ENCODE measurements at regions not wholly inside any gene's neighbourhood (a gene's known extent, or its start where the extent isn't known, plus 50 kb on each side); places are given as distances from the start of the nearest gene placed in this dataset.
"Not testable (repeated sequence)": the region's sequence is repeated elsewhere in the genome, so short reads cannot be mapped to it uniquely, and the experiment has no call there.

DNA sequence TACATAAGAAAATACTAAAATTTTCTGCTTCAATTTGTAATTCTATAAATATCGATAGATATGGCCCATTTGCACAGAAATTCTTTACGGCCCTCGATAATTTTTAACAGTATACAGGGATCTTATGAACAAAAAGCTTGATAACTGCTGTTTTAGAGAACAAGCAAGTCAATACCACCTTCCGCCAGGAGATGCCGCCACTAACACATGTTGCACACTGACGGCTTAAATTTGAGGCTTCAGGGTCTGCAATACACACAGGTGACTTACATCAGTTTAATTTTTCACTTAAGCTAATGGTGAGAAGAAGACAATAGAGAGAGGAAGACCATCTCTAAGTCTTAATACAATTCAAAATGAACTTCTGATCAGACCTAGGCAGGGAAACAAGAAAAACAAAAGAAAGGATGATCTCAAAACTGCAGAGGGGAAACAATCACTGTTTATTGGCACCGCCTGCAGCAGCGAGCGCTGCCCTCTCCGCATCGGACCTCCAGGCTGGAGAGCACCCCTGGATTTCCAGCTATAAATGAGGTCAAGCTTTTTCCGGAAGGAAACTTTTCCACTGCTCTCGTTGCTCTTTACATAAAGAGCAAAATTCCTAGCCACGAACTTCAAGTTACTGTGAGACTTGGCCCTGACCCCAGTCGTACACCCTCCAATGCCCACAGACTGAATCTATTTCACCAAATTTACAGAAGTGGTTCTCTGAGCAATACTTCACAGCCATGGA, 53.9 kb downstream of the OTOR start:
- peak; percentile 11 for DNase-seq

DNA sequence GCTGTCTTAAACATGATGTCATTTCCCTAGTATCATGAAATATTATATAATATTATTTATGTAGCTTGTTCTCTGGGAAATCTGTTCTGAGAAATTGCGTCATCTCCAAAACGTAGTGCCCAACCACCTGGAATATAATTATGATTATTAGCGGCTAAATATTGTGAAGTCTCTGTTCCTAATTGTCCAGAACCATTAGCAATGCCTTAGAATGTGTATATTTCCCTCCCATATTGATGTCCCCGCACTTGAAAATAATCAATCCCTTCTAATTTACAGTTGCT, 54.4 kb downstream of the OTOR start:
- no peak for DNase-seq

DNA sequence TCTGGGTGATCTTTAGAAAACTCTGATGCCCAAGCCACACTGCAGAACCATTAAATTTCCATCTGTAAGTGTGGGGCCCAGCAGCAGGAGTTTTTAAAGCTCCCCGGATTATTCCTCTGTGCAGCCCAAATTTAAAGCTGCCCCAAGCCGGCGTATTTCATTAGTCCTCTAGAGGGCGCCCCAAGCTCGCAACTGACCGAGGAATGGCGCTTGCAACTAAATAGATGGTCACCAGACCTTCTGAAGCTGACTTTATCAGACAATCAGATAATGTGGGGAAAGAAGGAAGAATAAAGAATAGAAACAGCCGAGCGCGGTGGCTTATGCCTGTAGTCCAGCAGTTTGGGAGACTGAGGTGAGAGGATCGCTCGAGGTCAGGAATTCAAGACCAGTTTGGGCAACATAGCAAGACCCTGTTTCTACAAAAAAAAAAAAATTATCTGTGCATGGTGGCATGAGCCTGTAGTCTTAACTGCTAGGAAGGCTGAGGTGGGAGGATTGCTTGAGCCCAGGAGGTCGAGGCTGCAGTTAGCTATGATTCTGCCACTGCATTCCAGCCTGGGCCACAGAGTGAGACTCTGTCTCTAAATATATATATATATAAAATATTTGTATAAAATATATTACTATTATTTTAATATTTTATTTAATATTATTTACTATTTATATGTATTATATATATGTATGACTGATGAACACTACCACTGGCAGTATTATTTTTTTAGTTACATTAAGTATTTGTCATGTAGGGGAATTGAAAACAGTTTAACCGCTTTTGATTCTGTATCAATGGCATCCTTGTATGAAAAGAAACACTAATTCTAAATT, 56.0 kb downstream of the OTOR start:
- DNase-seq = peak; percentile 25

DNA sequence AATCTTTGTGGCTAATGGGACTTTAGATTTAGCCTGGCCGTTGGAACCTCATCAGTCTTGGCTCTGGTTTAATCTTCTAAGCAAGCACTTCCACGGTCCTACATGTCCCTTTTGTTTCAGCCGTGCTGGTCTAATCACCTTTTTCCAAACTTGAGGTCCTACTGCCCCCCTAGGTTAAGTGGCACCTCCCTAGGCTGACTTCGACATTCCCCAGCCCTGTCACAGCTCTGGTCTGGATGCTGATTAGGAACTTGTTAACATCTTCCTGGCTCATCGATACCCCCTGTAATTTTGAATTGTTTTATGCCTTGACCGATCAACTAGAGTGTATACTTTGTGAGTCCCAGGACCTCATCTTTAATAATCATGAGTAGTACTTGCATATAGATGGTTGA, 56.6 kb downstream of the OTOR start:
- DNase-seq = no peak

DNA sequence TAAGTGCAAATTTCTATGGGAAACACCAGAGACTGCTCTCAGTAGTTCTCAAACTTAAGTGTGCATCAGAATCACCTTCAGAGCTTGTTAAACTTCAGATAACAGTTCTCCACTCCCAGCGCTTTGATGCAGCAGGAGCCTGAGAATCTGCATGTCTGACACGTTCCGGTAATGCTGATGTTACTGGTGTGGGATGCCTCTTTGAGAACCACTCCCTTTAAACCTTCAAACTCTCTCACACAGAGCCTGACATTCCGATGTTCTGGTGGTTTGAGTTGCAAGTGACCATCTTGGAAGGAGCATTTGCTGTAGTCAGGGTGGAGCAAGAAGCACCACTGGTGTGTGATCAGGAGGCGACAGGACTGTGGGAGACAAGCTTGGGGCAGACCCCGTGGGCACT, 57.9 kb downstream of the OTOR start:
- no peak for DNase-seq

DNA sequence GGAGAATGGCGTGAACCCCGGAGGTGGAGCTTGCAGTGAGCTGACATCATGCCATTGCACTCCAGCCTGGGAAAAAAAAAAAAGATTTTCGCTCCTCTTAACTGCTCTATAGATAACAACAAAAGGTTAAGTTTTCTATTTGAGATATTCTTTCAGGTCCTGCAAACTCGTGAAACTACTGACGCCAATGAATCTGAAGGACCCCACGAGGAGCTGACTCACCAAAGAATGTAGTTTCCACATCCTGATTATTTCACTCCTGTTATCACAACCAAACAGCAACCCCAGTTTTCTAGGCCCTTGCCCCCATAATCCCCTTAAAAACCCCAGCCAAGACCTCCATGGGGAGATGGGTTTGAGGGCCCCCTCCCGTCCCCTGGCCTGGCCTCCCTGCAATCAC, 58.7 kb downstream of the OTOR start:
- DNase-seq = no peak

DNA sequence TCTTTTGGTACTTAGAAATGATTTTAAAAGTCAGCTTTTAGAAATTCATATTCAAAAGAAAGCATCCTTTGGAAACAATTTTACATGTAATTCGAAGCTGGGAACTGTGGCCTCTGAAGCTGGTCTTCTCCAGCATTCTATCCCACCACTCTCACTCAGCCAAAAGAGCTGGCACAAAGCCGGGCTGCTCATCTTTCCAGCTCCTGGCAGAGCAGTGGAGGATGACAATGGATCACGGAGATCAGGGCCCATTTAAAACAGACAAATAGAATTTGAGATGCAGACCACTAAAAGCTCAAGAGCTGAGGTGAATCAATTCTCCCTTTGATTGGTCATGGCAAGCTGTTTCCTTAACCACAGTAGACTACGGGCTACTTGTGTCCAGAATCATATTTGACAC, 60.6 kb downstream of the OTOR start:
- DNase-seq = no peak

DNA sequence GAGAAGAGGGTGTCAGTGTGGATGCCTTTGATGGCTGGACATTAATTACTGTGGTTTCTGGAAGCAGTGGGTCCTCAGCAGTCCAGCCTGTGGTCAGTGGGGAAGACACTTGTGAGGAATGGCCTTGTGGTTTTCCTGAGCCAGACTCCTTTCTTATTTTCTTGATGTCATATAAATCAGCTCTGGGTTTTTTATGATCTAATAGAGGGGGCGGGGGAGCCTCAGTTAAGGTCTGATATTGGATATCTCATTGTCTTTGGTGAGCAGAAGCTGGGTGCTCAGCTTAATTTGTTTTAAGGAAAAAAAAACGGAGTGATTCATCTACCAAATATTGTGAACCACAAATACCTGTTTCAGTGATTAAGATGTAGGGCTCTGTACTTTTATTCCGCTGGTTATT, 62.1 kb downstream of the OTOR start:
- no peak for DNase-seq

DNA sequence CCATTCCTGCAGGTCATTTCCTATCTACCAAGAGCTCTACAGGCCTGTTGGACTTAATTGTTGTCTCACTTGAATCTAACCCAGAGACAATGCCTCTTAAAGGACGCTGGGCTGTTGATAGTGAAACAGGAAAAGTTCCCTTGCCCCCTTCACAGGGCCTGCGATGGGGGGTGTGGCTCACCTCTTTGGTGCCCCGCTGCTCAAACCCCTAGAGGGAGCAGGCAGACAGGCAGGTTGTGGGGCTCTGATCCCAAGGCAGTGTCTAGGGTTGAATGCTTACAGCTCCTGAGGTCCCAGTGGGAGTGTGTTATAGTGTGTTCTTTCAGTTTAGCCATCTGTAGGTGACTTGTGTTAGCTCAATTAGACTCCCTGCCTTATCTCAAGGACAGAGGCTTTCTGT, 68.0 kb downstream of the OTOR start:
- no peak for DNase-seq

DNA sequence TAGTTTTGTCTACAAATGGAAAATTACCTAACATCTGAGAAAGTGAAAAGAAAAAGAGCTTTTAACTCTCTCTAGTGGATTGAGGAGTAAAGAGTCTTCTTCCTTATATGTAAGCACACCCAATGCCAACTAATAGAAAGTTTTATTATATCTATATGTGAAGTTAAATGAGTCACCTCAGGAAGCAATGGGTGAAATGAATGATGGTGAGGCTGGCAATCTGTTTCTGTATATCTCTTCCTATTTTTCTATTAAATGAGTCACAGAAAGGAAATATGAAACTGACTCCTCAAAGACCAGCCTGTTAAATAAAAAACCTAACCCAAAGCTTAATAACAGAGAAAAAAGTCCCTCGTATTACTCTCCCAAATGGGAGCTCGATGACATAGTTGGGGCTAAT, 71.3 kb downstream of the OTOR start:
- DNase-seq = no peak

DNA sequence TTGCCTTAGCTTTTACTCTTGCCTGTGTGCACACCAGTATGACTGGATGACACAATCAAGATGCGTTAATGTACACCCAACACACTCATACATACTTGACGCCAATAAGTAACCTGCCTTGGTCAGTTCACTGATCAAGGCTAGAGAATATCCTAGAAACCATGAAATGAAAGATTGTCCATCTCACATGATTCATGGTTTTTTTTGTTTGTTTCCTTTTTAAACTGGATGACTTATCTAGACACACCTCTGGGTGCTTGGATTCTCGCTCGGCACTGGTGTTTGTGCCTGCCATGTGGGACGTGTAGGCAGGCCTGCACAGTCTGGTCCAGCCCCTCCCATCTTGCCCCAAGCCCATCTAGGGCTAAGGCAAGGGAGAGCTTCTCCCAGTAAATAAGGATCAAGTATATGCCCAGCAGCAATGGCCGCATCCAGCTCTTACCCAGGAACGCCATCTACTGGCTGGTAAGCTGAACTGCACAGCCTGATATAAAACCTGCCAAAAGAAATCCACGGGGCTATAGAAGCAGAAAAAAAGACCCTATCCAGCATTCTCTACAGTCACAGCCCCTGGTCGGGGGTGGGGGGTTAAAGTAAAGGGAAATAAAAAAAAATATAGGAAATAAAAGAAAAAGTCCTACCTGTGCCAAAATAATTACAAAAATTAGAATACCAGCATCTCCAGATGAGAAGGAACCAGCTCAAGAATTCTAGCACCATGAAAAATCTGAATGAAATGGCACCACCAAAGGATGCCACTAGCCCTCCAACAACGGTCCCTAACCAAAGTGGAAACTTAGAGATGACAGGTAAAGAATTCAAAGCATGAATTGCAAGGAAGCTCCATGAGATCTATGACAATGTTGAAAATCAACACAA, 73.3 kb downstream of the OTOR start:
- peak; percentile 18 for DNase-seq

DNA sequence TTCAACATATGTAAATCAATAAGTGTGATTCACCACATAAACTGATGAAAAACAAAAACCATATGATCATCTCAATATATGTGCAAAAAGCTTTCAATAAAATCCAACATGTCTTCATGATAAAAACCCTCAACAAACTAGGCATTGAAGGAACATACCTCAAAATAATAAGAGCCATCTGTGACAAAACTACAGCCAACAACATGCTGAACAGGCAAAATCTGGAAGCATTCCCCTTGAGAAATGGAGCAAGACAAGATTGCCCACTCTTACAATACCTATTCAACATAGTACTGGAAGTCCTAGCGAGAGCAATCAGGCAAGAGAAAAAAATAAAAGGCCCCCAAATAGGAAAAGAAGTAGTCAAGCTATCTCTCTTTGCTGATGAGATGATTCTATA, 76.5 kb downstream of the OTOR start:
- DNase-seq = no peak

DNA sequence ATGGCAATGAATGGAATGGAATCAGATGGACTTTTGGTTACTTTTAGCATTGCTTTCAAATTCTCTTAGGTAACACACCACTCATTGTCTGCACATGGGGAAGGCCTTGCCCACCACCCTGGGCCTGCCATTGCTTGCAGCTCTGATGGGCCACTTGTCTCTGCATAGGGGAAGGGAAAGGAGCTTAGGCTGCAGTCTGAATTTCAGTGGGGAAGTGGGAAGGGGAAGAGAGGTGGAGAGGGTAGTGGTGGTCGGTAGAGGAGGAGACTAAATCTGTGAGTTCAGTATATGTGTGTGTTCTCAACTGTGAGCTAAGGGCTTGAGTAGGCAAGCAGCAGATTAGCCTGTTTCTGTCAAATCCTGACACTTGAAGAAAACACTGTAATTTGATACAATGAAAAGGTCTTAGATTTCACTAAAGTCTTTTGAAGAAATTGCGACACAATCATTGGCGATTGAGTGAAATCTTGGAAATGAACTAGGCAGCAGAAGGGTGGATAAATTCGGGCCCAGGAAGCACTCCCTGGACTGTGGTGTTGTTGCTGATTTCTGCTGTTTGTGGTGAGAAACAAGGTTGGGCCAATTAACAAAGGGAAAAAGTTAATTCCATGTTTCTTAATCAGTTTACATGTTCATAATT, 80.6 kb downstream of the OTOR start:
- no peak for DNase-seq

DNA sequence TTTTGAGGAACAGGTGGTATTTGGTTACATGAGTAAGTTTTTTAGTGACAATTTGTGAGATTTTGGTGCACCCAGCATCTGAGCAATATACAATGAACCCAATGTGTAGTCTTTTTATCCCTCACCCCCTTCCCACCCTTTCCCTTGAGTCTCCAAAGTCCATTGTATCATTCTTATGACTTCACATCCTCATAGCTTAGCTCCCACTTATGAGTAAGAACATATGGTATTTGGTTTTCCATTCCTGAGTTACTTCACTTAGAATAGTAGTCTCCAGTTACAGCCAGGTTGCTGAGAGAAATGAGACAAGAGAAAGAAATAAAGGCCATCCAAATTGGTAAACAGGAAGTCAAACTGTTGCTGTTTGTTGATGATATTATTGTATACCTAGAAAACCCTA, 87.5 kb downstream of the OTOR start:
- DNase-seq = not testable (repeated sequence)

DNA sequence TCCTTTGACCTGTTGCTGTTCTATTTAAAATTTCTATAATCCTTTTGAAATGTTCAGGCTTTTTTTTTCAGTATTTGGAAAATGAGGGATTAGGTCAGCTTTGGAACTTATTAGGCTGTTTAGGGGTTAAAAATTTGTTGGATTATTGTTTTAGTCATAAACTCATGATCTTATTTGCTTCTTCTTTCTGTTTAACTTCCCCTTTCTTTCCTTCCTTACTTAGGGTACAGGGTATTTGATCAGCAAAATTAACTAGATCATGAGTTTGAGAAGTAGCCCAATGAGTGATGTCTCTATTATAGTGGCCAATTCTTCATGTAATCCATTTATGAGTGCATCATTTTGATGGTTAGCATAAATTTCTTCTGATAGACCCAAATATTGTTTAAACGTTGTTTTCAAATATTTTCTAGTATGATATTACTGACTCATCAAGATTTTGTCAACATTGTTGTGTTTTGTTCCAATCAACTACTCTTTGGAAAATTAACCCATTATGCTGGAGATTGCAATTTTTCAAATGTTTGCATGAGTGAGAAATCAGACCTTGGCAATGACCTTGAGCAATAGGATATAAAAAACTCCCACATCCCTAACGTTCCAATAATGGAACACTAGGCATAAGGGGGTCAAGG, 94.4 kb downstream of the OTOR start:
- no peak for DNase-seq

DNA sequence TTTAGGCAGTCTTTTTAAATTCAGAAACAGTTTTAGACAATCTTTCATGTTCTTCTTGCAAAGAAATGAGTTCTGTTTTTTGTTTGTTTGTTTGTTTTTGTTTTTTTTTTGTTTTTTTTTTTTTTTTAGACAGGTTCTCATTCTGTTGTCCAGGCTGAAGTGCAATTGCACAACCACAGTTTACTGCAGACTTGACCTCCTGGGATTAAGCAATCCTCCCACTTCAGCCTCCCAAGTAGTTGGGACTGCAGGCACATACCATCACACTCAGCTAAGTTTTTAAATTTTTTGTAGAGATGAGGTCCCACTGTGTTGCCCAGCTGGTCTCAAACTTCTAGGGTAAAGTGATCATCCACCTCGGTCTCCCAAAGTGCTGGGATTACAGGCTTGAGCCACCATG, 96.2 kb downstream of the OTOR start:
- no peak for DNase-seq

DNA sequence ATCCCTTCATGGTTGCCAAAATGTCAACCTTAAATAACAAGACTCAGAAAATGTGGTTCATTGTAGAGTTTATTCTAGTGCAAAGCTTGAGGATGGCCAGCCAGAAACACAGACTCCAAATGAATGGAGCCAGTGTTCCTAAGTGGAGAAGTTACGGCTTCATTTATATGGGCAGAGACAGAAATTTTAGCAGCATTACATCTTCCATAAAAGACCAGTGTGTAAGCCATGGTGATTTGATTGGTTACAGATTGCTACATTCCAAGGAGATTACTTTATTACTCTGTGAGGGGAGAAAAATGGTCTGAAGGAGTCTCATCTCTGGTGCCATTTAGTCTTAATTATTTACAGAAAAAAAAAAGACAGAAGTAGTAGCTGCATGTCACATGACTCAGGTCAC, 97.8 kb downstream of the OTOR start:
- no peak for DNase-seq

DNA sequence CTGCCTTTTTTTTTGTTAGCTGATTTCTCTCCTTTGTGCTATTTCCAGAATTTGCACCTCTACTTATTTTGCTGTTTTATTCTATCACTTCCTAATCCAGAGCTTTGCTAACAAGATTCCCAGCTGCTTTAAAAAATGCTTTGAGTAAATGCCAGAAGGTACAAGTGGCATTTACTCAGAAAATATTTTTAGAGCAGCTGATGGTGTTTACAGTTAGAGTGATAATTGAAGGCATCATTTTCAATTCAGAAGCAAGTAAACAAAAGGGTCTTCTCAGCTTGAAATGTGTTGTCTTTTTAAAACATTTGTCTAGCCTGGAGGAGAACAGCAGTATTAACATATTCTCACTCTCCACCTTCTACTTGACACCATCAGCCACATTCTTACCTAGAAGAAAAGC, 99.9 kb downstream of the OTOR start:
- DNase-seq = no peak

DNA sequence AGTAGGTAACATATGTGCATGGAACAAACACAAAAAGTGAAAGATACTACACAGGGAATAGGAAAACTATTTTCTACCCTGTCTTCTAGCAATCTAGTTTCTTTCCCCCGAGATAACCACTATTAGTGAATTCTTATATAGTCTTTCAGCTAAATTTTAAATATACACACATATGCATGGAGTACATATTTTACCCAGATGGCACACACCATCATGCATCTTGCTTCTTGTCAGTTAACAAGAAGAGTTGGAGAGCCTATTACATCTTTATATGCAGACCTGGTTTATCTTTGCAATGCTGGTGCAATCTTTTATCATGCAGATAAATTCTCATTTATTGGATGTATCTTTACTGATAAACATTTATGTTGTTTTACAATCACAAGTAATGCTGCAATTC, 100.4 kb downstream of the OTOR start:
- DNase-seq = no peak

DNA sequence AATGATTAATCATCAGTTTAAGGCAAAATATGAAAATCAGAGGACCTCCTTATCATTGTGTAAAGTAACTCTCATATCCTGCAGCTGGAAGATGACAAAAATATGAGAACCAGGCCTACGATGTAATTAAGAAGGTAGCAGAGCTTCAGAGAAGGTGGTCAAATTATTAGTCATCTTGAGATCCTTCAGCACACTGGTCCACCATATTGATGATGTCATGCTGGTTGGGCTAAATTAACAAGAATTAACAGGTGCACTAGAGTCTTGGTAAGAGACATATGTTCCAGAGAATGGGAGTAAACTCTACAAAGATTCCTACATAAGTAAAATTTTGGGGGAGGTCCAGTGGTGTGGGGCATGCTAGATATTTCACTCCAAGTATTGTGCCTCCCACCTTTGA, 112.8 kb downstream of the OTOR start:
- no peak for DNase-seq

DNA sequence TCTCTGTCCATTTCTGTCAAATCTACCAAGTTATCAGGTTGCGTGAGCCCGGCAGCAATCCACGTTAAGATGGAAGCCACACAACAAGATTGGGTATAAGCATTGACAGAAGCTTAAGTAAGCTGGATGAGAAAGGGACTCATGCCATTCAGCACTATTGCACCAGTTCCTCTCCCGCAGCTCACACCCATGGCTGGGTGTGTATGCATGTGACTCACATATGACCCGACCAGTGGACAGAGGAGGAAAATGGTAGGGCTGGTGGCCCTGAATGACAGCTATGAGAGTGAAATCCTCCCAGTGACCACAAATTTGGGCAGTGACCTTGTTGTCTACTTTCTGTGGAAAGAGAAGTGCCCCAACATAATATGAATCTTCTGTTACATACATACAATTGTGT, 113.5 kb downstream of the OTOR start:
- DNase-seq = no peak

DNA sequence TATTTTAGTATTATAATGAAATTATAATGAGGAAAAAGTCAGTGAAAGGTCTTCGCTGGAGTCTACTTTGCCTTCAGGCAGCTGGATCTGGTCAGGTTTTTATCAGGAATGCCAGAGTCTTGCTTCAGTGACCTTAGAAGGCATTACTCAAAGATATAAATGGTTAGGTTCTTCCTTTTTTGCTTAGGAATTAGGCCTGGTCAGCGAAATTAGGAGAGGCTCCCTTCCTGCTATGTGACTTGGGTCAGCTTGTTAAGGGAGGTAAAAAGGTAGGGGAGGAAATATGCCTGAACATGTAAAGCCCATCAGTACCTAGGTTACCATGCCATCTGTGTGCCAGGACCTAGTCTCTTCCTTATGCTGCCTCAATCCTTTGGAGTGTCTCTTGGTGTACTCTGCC, 115.1 kb downstream of the OTOR start:
- DNase-seq = no peak

DNA sequence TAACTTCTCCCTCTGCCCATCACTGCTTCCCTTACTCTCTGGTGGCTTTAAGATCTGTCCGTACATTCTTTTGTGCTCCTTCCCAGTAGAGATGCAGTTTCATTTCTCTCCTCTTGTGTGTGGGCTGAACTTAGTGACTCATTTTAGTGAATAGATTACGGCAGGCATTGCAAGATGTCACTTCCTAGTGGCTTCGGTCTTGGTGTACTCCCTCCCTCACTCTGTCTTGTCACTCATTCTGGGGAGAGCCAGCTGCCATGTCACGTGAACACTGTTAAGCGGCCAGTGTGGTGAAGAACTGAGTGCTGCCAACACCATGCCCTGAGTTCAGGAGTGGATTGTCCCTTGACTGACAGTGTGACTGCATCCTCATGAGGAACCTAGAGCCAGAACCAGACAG, 115.9 kb downstream of the OTOR start:
- DNase-seq = no peak

Measured in amniotic stem cell (primary cell).